OCI-LY1 (cell line): ENCODE measurements at regions not wholly inside any gene's neighbourhood (a gene's known extent, or its start where the extent isn't known, plus 50 kb on each side); places are given as distances from the start of the nearest gene placed in this dataset.

Experiments used
- H2AFZ ChIP-seq: fragments of 200-600 bp; sonication (generic), shearing (Covaris generic); 2 replicates; pipeline ENCODE4 v1.6.0; 2014; ENCODE audit warnings: antibody characterized with exemption, mild to moderate bottlenecking, low read length
- H3F3A ChIP-seq: fragments of 200-600 bp; sonication (generic), shearing (Covaris generic); 2 replicates; pipeline ENCODE4 v1.6.0; 2014; ENCODE audit warnings: mild to moderate bottlenecking, antibody characterized with exemption, low read length, moderate library complexity; ENCODE audit not compliant: insufficient read depth
- H3K27ac ChIP-seq: fragments of 200-600 bp; sonication (generic); 2 replicates; pipeline ENCODE4 v1.5.1; 2014; ENCODE audit warnings: low read length, mixed run types, mild to moderate bottlenecking, low read depth; ENCODE audit not compliant: poor library complexity, severe bottlenecking
- H3K27me3 ChIP-seq: fragments of 200-600 bp; sonication (generic); 2 replicates; pipeline ENCODE4 v1.6.0; 2014; ENCODE audit warnings: antibody characterized with exemption, mild to moderate bottlenecking, low read length, moderate library complexity; ENCODE audit not compliant: insufficient read depth
- H3K36me3 ChIP-seq: fragments of 200-600 bp; sonication (generic); 2 replicates; pipeline ENCODE4 v1.6.1; 2014; ENCODE audit warnings: mild to moderate bottlenecking, antibody characterized with exemption, low read length, moderate library complexity, mixed read lengths; ENCODE audit not compliant: insufficient read depth
- H3K4me1 ChIP-seq: fragments of 200-600 bp; sonication (generic); 2 replicates; pipeline ENCODE4 v1.5.1; 2014; ENCODE audit warnings: mild to moderate bottlenecking, low read length, moderate library complexity; ENCODE audit not compliant: insufficient read depth, severe bottlenecking
- H3K4me2 ChIP-seq: fragments of 200-600 bp; sonication (generic), shearing (Covaris generic); 2 replicates; pipeline ENCODE4 v1.6.1; 2014; ENCODE audit warnings: low read length
- H3K4me3 ChIP-seq: fragments of 200-600 bp; sonication (generic); 2 replicates; pipeline ENCODE4 v1.5.1; 2014; ENCODE audit warnings: low read length, low read depth, mild to moderate bottlenecking, mixed read lengths; ENCODE audit not compliant: poor library complexity, severe bottlenecking
- H3K79me2 ChIP-seq: fragments of 200-600 bp; shearing (Covaris generic); 2 replicates; pipeline ENCODE4 v1.6.1; 2016; ENCODE audit warnings: mixed run types, low read length, mixed read lengths; ENCODE audit not compliant: insufficient read depth
- H3K9ac ChIP-seq: fragments of 200-600 bp; sonication (generic), shearing (Covaris generic); 2 replicates; pipeline ENCODE4 v1.6.1; 2014; ENCODE audit warnings: mild to moderate bottlenecking, low read length, mixed read lengths
- H3K9me2 ChIP-seq: fragments of 200-600 bp; sonication (generic), shearing (Covaris generic); 2 replicates; pipeline ENCODE4 v1.6.1; 2014; ENCODE audit warnings: low read depth, mild to moderate bottlenecking, low read length, mixed read lengths
- H3K9me3 ChIP-seq: fragments of 200-600 bp; shearing (Covaris generic); 2 replicates; pipeline ENCODE4 v1.6.1; 2014; ENCODE audit warnings: low read length, mixed read lengths
- H4K20me1 ChIP-seq: fragments of 200-600 bp; sonication (generic), shearing (Covaris generic); 2 replicates; pipeline ENCODE4 v1.6.0; 2016; ENCODE audit warnings: mild to moderate bottlenecking, low read length; ENCODE audit not compliant: insufficient read depth
- EZH2 ChIP-seq: fragments of 200-600 bp; sonication (generic), shearing (Covaris generic); IDR thresholded peaks from 2 replicates; pipeline ENCODE4 v1.8.0; 2017; ENCODE audit warnings: borderline replicate concordance, mixed run types, mild to moderate bottlenecking, antibody characterized with exemption, low read length, moderate library complexity, mixed read lengths
- TF ChIP-seq, protein P1 (sequence below): fragments of 200-600 bp; sonication (generic), shearing (Covaris generic); IDR thresholded peaks from 2 replicates; pipeline ENCODE4 v1.5.1; 2017; ENCODE audit warnings: mild to moderate bottlenecking, antibody characterized with exemption, low read length, moderate library complexity, mixed read lengths

DNA sequence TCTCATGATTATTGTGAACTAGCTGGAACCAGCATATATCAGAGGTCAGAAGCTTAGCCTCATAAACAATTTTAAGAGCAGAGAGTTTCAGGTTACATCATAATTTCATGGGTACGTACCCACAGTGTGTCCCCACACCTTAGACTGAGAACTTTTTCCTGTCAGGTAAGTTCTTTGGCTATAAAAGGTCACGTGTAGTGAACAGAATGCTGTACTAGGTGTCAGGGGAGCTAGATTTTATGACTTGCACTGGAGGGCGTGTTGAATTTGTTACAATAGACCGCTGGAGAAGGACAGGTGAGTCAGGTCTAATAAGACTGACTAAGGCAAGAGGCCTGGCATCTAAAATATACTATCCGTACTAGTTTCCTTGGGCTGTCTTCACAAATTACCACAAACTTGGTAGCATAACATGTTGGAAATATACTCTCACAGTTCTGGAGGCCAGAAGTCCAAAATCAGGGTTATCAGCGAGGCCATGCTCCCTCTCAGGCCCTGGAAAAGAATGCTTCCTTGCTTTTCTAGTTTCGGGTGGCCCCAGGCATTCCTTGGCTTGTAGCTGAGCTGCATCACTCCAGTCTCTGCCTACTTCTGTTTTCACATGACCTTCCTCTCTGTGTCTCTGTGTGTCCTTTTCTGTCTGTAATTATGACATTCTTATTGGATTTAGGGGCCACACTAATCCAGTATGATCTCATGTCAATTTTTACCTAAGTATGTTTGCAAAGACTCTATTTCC lies 512.0 kb upstream of the NR3C2 start:
- no peaks in the 10 kb centered on the region for H4K20me1 ChIP-seq
- H3K4me1 ChIP-seq: peaks cover 4% of the 10 kb centered on the region
- no peak overlapping the region for H3K4me3 ChIP-seq
- H3K27ac ChIP-seq: no peak overlapping the region
- H3K9ac ChIP-seq: no peak overlapping the region
- H2AFZ ChIP-seq: no peak overlapping the region
- TF ChIP-seq, protein P1, sequence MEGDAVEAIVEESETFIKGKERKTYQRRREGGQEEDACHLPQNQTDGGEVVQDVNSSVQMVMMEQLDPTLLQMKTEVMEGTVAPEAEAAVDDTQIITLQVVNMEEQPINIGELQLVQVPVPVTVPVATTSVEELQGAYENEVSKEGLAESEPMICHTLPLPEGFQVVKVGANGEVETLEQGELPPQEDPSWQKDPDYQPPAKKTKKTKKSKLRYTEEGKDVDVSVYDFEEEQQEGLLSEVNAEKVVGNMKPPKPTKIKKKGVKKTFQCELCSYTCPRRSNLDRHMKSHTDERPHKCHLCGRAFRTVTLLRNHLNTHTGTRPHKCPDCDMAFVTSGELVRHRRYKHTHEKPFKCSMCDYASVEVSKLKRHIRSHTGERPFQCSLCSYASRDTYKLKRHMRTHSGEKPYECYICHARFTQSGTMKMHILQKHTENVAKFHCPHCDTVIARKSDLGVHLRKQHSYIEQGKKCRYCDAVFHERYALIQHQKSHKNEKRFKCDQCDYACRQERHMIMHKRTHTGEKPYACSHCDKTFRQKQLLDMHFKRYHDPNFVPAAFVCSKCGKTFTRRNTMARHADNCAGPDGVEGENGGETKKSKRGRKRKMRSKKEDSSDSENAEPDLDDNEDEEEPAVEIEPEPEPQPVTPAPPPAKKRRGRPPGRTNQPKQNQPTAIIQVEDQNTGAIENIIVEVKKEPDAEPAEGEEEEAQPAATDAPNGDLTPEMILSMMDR: no peak
- TF ChIP-seq EZH2: no peak
- no peaks in the 10 kb centered on the region for H3K9me3 ChIP-seq
- H3K9me2 ChIP-seq: no peaks in the 10 kb centered on the region
- H3K79me2 ChIP-seq: no peaks in the 10 kb centered on the region
- no peaks in the 10 kb centered on the region for H3F3A ChIP-seq
- no peak overlapping the region for H3K4me2 ChIP-seq
- no peaks in the 10 kb centered on the region for H3K27me3 ChIP-seq
- no peaks in the 10 kb centered on the region for H3K36me3 ChIP-seq

DNA sequence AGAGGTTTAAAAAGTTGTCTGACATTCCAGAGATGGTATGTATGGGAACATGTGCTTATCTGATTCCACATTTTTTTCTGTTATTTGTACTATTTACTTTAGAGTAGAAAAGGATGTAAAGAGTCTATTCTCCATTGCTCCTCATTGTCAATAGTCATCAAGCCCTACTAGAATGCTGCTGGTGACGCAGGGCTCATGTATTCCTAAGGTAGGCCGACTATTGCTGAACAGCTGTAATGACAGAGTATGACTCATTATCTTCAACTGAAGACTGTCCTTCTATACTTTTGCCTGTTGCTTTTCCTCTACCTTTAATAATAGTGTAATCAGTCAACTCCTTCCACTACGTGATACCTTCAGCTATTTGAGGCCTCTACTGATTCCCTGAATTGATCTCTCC lies 509.1 kb upstream of the NR3C2 start:
- Histone ChIP-seq H3K4me2 (no peak overlapping the region), H3F3A (no peaks in the 10 kb centered on the region), H2AFZ (no peak overlapping the region), H3K9ac (no peak overlapping the region), H3K4me3 (no peak overlapping the region), H3K36me3 (no peaks in the 10 kb centered on the region), H3K79me2 (no peaks in the 10 kb centered on the region), H3K9me3 (no peaks in the 10 kb centered on the region), H3K9me2 (no peaks in the 10 kb centered on the region), H4K20me1 (no peaks in the 10 kb centered on the region), H3K4me1 (peaks cover 4% of the 10 kb centered on the region), H3K27ac (no peak overlapping the region), H3K27me3 (no peaks in the 10 kb centered on the region)
- no peak for TF ChIP-seq EZH2
- TF ChIP-seq, protein P1: no peak

GRCh38 chr4:148946271-148946670 lies 504.1 kb upstream of the NR3C2 start:
- H3K36me3 ChIP-seq: no peaks in the 10 kb centered on the region
- H3K4me3 ChIP-seq: no peak overlapping the region
- H3K4me2 ChIP-seq: no peak overlapping the region
- no peaks in the 10 kb centered on the region for H4K20me1 ChIP-seq
- H3K4me1 ChIP-seq: no peaks in the 10 kb centered on the region
- no peak overlapping the region for H3K27ac ChIP-seq
- H3K27me3 ChIP-seq: no peaks in the 10 kb centered on the region
- no peak overlapping the region for H3K9ac ChIP-seq
- H3F3A ChIP-seq: no peaks in the 10 kb centered on the region
- H3K79me2 ChIP-seq: no peaks in the 10 kb centered on the region
- no peaks in the 10 kb centered on the region for H3K9me2 ChIP-seq
- no peak overlapping the region for H2AFZ ChIP-seq
- TF ChIP-seq EZH2: no peak
- TF ChIP-seq, protein P1: no peak
- no peaks in the 10 kb centered on the region for H3K9me3 ChIP-seq
